ENCODE measurements at regions not wholly inside any gene's neighbourhood (a gene's known extent, or its start where the extent isn't known, plus 50 kb on each side); places are given as distances from the start of the nearest gene placed in this dataset.

DNA sequence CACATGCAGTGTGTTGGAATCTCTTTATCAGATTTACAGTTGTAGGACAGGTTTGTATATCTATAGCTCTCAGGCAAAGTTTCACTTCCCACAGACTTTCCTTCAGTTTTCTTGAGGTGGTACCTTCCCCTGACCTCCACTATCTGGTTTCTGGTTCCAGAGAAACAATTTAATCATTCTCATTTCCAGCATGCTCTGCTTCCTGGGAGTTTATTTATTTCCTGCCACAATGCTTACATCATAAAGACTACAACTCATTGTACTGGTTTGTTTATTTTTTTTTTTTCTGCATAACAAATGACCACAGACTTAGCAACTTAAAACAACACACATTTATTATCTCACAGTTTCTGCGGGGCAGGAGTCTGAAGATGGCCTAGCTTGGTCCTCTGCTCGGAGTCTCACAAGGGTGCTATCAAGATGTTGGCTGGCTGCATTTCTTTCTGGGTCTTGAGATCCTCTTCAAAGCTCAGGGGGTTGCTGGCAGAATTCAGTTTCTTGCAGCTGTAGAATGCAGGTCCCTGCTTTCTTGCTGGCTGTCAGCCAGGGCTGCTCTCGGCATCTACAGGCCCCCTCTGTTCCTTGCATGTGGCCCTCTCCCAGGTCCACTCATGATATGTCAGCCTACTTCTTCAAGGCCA, 247.7 kb downstream of the ENC1 start:
- TF ChIP-seq, protein P1, sequence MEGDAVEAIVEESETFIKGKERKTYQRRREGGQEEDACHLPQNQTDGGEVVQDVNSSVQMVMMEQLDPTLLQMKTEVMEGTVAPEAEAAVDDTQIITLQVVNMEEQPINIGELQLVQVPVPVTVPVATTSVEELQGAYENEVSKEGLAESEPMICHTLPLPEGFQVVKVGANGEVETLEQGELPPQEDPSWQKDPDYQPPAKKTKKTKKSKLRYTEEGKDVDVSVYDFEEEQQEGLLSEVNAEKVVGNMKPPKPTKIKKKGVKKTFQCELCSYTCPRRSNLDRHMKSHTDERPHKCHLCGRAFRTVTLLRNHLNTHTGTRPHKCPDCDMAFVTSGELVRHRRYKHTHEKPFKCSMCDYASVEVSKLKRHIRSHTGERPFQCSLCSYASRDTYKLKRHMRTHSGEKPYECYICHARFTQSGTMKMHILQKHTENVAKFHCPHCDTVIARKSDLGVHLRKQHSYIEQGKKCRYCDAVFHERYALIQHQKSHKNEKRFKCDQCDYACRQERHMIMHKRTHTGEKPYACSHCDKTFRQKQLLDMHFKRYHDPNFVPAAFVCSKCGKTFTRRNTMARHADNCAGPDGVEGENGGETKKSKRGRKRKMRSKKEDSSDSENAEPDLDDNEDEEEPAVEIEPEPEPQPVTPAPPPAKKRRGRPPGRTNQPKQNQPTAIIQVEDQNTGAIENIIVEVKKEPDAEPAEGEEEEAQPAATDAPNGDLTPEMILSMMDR (IDR thresholded peaks at IDR 0.05) = no peak

- TF ChIP-seq, protein P1 (IDR thresholded peaks at IDR 0.05) = no peak
These were observed 249.1 kb downstream of the ENC1 start for GRCh38 chr5:74391410-74391809.

DNA sequence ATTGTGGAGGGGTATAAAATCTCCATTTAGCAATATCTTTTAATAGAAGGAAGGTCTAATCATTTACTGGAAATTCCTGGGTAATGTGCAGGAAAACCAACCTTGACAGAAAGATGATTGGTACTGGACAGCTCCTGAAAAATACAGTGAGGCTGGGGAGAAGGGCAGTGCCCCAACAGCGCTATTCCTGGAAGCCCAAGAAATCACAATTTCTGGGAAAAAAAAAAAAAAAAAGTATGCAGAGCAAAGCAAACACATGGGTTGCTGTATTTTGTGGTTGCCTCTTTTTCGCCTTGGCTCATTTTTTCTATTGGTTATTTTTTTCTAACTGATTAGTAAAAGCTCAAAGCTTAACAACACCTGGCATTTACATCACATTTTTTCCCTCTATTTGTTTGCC, 249.7 kb downstream of the ENC1 start:
- TF ChIP-seq, protein P1 (IDR thresholded peaks at IDR 0.05) = no peak

GRCh38 chr5:74390306-74390637, 250.3 kb downstream of the ENC1 start:
- TF ChIP-seq, protein P1 (IDR thresholded peaks at IDR 0.05) = no peak

DNA sequence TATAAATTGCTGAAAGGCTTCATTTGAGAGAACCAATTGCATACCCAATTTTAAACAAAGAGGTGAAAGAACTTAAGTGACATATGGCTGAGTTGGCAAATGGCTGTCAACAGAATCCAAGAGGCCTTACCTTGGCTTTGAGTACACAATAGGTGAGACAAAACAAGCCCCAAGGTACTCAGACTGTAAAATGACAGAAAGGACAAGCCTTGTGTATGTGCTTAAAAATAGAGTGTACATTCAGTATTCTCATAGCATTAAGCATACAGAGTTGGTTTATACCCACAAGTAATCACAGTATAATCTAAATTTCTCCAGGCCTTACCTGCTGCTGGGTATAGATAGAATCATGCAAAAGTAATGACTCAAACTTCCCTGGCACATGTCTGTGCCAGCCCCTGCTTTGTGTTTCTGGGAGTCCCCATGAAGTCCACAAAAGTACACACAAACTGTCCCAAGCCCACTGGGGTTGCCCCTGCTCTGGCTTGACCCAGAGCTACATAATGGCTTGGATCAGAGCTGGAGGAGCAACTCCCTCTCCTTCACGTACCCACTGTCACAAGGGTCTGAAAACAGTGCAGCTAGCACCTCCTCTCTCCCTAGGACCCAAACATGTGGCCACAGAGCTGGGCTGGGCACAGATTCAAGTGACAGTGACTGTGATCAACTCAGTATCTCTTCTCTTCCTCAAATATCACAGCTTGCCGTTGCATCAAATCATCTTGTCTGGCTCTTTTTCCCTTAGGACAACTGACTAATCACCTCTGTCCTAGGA, 250.8 kb downstream of the ENC1 start:
- TF ChIP-seq, protein P1 (IDR thresholded peaks at IDR 0.05) = no peak

DNA sequence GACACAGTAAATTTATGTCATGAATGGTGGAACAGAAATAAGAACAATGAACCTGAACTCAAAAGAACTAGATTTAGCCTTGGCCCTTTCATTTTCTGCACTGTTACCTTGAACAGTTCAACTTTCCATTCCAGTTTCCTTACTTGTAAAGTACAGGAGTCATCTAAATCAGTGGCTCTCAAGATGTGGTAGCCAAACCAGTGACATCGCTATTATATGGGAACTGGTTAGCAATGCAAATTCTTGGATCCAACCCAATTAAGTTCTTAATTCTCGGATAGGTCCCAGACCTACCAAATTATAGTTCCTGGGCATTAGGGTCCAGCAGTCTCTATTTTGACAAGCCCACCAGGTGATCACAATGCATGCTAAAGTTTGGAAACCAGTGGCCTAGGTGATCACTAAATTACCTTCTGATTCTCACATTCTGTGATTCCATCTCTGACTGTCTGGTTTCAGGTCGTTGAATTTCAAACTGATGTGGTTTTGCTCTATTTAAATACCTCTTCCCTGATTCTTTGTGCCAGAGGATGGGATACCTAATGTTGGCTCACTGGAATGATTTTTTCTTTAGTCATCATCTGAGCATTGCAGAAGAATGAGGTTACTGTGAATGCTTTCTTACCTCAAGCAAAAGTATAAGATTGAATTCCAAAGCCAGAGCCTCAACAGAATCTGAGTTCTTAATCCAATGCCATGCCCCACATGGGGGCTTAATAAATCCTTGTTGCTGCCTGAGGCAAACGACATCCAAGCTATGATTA, 253.8 kb downstream of the ENC1 start:
- TF ChIP-seq, protein P1 (IDR thresholded peaks at IDR 0.05) = no peak

- TF ChIP-seq, protein P1 (IDR thresholded peaks at IDR 0.05) = no peak
These were observed 255.7 kb downstream of the ENC1 start for GRCh38 chr5:74384851-74385250.

Data from LNCAP (cell line).